ENCODE measurements at regions not wholly inside any gene's neighbourhood (a gene's known extent, or its start where the extent isn't known, plus 50 kb on each side); places are given as distances from the start of the nearest gene placed in this dataset.
"Not testable (repeated sequence)": the region's sequence is repeated elsewhere in the genome, so short reads cannot be mapped to it uniquely, and the experiment has no call there.

DNA sequence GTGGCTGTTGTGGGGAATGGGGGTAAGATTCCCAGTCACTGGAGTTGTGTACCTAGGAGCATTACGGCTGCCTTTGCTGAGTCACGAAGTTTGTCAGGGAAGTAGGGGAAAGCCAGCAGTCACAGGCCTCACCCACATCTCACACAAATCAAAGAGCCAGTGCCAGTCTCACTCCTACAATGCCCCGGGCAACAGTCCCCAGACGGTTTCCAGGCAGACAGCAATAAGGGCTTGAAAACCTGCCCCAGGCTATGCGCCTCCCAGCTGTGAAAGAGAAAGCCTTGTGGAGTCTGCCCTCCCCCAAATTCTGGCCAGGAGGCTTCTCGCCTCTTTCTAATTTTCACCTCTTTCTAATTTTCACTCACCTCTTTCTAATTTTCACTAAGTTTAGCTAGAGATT lies 142.3 kb upstream of the EDNRB start:
- DNase-seq: no peak

DNA sequence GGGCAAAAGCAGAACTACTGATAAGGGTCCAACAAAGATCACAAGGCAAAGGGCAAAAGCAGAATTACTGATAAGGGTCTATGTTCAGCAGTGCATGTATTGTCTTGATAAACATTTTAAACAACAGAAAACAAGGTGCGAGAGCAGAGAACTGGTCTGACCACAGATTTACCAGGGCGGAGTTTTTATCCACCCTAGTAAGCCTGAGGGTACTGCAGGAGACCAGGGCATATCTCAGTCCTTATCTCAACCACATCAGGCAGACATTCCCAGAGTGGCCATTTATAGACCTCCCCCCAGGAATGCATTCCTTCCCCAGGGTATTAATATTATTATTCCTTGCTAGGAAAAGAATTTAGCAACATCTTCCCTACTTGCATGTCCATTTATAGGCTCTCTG lies 138.2 kb upstream of the EDNRB start:
- not testable (repeated sequence) for DNase-seq

GRCh38 chr13:78054157-78054556 lies 135.5 kb upstream of the EDNRB start:
- no peak for DNase-seq

GRCh38 chr13:78047151-78047550 lies 128.5 kb upstream of the EDNRB start:
- no peak for DNase-seq

DNA sequence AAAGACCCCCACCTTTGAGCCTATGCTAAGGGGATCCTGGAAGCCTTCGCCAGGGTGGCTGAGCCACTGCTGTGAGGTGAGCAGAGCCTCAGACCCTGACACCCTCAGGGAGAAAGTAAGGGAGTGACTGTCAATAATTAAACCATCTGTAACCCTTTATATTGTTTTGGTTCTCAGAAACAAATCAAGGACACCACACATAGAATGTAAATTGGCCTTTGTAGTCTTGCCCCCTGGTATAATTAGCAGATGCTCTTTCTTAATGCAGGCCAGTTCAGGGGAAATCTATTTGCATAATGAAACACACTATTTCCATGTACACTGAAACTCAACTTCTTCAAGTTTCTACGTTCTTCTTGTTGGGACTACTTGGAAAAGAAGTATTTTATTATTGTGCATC lies 127.7 kb upstream of the EDNRB start:
- DNase-seq: no peak

DNA sequence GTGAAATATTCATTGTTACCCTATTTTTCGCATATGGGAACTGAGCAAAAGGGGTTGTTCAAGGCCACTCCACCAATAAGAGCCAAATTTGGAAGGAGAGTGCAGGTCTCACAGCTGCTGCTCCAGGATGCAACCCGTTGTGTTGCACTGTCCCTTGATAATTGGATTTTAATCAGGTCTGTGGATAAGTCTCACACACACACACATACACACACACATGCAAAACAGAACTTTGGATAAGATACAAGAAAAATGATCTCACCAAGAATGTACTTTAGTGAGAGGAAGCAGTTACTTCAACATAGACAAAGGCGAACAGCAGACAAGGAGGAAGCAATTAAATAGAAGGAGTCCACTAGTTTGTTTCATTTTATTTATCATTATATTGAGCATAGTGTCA lies 127.3 kb upstream of the EDNRB start:
- no peak for DNase-seq

DNA sequence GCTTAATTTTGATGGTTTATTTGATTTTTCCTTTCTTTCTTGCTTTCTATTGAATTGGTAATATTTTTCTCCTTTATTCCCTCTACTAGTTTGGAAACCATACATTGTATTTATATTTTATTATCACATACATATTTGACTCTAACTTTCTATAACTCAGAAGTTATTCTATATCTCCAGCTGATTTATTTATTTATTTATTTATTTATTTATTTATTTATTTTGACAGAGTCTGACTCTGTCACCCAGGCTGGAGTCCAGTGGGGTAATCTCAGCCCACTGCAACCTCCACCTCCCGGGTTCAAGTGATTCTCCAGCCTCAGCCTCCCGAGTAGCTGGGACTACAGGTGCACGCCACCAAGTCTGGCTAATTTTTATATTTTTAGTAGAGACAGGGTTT lies 122.7 kb upstream of the EDNRB start:
- DNase-seq: not testable (repeated sequence)

- no peak for DNase-seq
Observed at GRCh38 chr13:78040205-78040830, 121.7 kb upstream of the EDNRB start.

GRCh38 chr13:78036841-78037240 lies 118.2 kb upstream of the EDNRB start:
- DNase-seq: no peak

- DNase-seq: no peak
Observed at GRCh38 chr13:78035500-78035899, 116.9 kb upstream of the EDNRB start.

DNA sequence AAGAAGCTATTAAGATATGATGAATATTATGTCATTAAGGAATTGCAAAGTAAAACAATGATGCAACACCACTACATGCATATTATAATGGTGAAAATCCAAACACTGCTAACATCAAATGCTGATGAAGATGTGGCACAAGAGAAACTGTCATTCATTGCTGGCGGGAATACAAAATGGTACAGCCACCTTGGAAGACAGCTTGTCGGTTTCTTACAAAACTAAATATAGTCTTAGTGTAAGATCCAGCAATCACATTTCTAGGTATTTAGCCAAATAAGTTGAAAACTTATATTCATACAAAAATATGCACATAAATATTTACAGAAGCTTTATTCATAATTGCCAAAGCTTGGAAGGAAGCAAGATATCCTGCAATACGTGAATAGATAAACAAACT lies 114.9 kb upstream of the EDNRB start:
- no peak for DNase-seq

- DNase-seq: no peak
Observed at GRCh38 chr13:78032132-78032531, 113.5 kb upstream of the EDNRB start.

DNA sequence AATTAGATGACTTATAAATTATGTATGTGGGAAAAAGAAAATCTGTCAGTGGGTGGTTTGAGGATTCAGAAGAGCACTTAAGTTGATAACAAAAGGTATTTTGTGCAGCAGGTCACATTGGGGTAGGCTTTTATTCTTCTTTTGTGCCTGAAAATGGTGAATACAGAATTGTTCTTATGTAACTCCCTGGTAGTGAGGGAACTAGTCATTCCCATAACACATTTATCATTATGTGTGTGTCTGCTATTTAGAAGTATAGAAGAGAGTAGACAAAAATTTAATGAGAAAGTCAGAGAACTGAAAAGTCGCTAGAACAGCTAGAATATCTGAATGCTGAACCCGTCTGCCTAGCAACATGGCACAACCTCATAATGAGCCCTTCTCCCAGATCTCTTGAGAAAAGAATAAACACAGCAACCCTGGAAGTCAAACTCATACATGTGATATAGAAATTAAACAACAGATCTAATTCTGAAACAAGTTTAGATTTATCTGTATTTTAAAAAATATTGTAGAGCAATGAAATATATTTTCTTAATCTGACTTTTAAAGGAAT lies 111.8 kb upstream of the EDNRB start:
- DNase-seq: no peak

GRCh38 chr13:78029901-78030300 lies 111.3 kb upstream of the EDNRB start:
- DNase-seq: no peak

- DNase-seq: no peak
Observed at GRCh38 chr13:78028960-78029359, 110.3 kb upstream of the EDNRB start.

DNA sequence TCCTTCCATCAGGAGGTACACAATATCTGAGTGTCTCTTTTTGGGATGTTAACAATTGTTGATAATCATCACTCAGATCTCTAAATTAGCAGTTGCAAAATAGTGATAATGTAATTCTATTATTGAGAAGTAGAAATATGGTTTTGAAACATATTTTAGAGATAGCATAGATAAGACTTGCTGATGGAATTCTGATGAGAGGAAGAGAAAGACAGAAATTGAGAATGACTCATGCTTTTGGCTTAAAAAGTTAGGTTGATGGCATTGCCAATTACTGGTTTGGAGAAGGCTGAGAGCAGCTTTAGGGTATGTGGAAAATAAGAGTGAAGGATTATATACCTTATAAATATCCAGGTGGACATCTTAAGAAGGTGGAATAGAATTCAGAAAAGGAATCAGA lies 106.4 kb upstream of the EDNRB start:
- no peak for DNase-seq

GRCh38 chr13:78022164-78022877 lies 103.7 kb upstream of the EDNRB start:
- peak; percentile 69 for DNase-seq

DNA sequence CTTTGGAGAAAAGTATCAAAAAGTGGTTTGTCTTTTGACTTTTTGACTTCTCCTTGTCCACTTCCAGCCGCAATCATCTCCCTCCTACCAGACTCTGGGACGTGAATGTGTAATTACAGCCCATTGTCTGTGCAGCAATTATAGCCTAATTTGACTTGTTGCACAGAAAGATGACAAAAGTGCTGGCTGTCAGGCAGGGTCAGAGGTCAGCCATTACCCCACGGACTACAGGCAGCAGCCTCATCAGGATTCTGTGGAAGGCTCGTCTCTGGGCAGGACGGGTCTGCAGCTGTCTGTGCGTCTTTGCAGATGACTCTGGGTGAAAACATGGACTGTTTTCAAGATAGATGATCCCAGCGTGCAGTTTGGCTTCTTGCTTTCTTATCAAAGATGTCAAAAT lies 102.2 kb upstream of the EDNRB start:
- DNase-seq: no peak

DNA sequence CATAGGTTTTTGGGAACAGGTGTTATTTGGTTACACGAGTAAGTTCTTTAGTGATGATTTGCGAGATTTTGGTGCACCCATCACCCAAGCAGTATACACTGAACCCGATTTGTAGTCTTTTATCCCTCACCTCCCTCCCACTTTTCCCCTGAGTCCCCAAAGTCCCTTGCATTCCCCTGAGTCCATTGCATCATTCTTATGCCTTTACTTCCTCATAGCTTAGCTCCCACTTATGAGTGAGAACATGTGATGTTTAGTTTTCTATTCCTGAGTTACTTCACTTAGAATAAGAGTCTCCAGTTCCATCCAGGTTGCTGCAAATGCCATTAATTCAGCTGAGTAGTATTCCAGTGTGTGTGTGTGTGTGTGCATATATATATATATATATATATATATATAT lies 97.2 kb upstream of the EDNRB start:
- DNase-seq: no peak

GRCh38 chr13:78012046-78012445 lies 93.4 kb upstream of the EDNRB start:
- DNase-seq: no peak

- DNase-seq: no peak
Observed at GRCh38 chr13:78004821-78005220, 86.2 kb upstream of the EDNRB start.

GRCh38 chr13:77999746-78000145 lies 81.1 kb upstream of the EDNRB start:
- DNase-seq: no peak

DNA sequence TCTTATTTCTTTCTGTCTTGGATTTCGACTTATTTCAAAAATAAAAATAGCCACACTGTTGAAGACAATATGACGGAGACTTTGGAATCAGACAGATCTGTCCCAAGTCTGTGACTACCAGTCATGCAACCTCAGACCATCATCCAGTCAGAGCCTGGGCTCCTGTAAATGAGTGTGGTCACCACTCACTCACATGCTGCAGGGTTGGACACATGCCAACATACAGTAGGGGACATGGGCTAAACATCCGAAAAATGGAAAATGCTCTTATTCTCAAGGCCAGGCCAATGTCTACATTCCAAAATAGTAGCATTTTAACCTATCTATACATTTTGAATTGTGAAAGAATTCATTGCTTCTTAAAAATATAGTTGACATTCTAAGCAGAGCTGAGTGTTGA lies 75.5 kb upstream of the EDNRB start:
- no peak for DNase-seq

- DNase-seq: no peak
Observed at GRCh38 chr13:77991003-77991402, 72.4 kb upstream of the EDNRB start.

GRCh38 chr13:77989281-77989680 lies 70.7 kb upstream of the EDNRB start:
- no peak for DNase-seq
